ENCODE measurements at regions not wholly inside any gene's neighbourhood (a gene's known extent, or its start where the extent isn't known, plus 50 kb on each side); places are given as distances from the start of the nearest gene placed in this dataset.

DNA sequence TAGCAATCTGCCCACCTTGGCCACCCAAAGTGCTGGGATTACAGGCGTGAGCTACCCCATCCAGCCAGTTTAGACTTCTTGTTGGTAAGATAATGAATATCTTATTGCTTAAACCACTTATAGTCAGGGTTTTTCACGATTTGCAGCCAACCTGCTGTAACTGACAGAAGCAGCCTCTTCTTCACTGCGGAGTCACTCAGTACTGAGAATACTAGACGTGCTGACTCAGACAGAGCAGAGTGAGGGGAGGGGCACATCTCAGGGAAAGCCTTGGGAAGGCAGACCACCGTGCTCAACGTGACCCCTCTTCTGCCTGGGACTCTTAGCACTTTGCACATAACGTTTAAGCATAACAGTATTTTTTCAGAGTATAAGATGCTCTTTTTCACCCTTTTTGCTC is 74.3 kb upstream of the ARHGEF7 start:
- in situ Hi-C loops (cut with HindIII; ENCODE audit: low sequenced_read_pairs), result no loop called here
- DNase-seq (ENCODE audit: low spot score), result no peak

DNA sequence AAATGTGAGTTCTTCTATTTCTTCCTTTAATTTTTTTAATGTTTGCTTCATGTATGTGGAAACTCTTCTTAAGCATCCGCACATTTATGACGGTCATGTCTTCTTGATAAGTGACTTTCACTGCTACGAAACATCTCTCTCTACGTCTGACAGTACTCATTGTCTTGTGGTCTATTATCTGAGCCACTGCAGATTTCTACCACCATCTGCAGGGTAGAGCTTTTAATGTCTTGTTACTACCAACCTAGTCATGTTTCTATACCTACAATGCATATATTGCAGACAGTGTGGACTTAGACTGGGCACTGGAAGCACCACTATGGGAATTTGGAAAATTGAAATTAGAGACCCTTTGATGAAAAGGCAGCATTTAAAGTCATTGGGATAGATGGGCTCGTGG is 75.4 kb upstream of the ARHGEF7 start:
- in situ Hi-C loops (cut with HindIII; ENCODE audit: low sequenced_read_pairs), result no loop called here
- no peak for DNase-seq (ENCODE audit: low spot score)

DNA sequence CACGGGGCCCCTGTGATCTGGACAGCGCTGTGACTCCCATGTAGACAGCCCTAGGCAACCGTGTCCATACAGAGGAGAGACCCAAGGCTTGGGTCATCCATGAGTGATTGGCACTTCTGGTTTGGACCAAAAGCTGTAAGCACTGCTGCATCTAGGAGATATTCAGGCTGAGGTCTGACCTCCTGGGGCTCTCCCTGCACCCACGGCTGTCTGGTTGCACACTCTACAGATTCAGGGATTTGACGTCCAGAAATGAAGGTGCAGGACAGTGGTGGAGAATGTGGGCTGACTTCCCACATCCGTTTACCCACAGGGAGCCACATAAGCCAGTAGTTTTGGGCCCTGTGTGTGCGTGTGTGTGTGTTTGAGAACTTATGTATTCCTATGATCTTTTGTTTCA is 76.2 kb upstream of the ARHGEF7 start:
- no peak for DNase-seq (ENCODE audit: low spot score)
- in situ Hi-C loops (cut with HindIII; ENCODE audit: low sequenced_read_pairs), result no loop called here

DNA sequence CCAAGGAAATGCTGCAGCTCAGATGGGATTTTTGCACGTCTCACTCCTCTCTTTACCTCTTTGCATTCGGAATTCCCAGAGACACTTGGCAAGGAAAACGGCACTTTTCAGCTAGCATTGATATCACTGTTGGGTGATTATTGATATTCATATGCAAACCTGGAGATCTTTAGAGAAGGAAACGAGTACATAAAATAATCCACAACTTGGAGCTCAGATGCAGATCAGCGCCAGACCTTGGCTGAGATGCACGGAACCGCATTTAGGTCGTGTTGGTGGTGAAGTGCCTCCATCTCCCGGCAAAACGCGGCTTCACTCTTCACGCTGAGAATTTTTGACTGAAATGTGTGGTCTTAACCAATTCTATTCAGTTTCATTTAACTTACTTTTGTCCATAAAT is 77.2 kb upstream of the ARHGEF7 start:
- DNase-seq (ENCODE audit: low spot score), result no peak
- in situ Hi-C loops (cut with HindIII; ENCODE audit: low sequenced_read_pairs), result no loop called here

DNA sequence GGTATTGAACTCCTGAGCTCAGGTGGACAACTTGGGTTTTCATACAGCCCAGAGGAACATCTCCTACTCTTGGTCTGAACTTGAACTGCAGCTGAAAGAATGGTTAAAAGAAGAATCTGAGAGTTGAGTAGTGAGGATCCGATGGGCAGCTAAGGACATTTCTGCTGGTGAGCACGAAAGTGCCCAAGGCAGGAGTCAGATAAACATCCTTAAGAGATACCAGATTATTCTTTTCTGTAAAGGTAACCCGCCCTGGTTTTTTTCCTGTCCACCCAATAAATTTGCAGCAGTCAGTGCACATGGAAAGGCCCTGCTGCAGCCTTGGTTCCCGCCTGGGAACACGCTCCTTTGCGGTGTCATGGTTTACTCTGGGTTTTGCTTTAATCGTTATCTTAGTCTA is 78.4 kb upstream of the ARHGEF7 start:
- in situ Hi-C loops (cut with HindIII; ENCODE audit: low sequenced_read_pairs), result no loop called here
- DNase-seq (ENCODE audit: low spot score), result no peak

DNA sequence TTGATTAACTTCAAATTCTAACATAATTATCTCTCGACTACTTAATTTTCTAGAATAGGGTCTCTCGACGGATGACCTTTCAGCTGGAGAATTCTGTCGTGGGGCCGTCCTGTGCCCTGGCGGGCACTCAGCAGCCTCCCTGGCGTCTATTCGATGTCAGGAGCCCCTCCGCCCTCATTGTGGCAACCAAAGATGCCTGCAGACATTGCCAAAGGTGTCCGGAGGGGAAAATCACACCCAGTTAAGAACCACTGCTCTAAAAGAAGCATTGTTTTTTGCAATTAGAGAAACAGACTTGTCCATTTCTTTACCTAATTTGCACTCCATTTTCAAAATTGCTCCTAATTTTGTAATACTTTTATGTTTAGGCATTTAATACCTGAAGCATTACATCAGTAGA is 79.2 kb upstream of the ARHGEF7 start:
- in situ Hi-C loops (cut with HindIII; ENCODE audit: low sequenced_read_pairs), result no loop called here
- DNase-seq (ENCODE audit: low spot score), result no peak

DNA sequence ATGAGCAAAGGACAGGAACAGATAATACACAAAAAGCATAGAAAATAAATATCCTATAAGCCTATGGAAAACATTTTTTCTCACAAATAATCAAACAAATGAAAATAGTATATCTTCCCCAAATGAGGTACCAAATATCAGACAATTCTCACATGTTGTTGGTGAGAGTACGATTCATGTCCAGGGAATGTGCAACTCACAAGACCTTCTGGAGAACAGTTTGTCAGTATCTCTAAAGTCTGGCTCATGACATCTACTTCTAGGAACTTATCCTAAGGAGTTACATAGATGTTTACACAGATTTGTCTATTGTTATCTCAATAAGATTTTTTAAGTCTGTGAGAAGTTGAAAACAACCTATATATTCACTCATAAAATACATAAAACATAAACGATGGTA is 80.3 kb upstream of the ARHGEF7 start:
- no peak for DNase-seq (ENCODE audit: low spot score)
- in situ Hi-C loops (cut with HindIII; ENCODE audit: low sequenced_read_pairs), result no loop called here

DNA sequence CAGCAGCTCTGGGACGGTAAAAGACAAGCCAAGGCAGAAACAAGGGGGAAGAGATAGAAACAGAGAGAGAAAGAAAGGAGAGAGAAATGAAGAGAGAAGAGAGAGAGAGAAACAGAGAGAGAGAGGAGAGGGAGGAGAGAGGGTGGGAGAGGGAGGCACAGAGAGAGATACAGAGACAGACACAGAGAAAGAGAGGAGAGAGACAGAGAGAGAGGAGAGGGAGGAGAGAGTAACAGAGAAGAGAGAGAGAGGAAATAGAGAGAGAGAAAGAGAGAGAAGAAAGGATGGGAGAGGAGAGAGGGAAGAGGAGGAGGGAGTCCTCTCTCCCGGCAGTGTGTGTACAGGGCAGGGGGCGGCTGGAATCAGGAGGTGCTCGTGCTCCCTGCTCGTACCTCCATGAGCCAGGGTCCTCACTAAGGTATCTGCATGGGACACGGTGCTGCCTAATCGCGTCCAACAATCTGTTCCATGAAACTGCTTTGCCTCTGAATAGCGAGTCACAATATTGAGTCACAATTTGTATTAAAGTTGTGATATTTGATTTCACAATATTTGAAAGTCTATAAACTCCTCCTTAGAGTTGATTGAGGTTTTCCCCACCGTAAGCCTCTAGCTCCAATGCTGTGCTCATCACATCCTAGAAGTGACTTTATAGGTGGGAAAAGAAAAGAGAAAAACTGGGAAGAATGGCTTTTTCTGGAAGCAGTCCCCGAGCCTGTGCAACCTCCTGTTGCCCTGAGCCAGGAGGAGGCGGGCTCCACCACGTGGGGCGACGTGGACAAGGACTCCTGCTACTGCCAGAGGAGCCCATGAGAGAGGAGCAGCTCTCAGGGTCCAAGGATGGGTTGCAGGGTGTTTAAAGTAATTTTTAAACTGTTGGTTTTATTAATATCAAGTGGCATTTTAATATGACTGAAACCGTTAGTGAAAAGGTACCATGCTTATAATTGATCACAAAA is 81.7 kb upstream of the ARHGEF7 start:
- no peak for DNase-seq (ENCODE audit: low spot score)
- in situ Hi-C loops (cut with HindIII; ENCODE audit: low sequenced_read_pairs), result no loop called here

DNA sequence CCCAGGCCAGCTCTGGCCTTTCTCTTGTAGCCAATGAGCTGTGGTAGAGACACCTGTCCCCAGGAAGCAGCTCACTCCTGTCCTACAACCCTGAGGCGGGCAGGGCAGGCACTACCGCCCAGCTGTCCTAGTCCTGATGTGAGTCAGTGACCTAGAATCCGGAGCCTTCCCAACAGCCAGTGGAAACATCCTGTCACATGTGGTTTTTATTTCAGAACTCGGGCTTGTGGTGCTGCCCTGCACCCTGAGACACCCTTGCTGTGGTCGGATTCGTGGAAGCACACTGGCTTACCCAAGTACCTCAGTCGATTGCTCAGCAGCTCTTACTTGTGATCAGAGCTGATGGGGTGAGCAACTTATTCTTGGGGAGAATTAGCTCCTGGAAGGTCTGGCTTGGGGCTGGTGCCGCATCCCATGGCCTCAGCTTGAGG is 83.6 kb upstream of the ARHGEF7 start:
- DNase-seq (ENCODE audit: low spot score), result no peak
- in situ Hi-C loops (cut with HindIII; ENCODE audit: low sequenced_read_pairs), result no loop called here

DNA sequence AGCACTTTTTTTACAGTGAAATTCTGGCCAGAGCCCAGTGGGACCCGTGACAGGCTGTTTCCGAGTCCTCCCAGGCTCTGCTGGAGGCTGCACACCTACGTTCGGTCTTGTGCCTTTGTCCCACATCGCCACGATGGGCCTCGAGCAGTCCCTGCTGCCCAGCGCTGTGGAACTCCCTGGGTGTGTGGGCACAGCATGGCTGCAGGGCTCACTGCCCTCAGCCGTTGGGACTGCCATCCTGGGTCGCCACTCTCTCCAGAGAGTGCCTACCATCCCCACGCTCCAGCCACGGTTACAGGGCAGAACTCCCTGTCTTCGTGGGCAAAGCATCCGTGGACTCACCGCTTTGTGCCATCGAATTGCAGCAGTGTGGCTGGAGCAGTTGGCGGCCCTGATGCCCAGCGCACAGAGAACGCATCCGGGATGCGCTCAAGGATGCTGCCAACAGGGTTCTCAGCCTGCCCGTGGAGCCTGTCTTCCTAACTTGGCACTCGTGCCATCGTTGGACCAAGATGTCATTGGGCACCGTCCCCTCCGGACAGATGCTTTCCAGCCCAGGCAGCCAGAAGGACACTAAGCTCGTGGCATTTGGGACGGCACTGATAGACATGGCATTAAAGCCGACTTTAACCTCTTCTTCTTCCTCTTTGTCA is 85.0 kb upstream of the ARHGEF7 start:
- no peak for DNase-seq (ENCODE audit: low spot score)
- in situ Hi-C loops (cut with HindIII; ENCODE audit: low sequenced_read_pairs), result no loop called here

DNA sequence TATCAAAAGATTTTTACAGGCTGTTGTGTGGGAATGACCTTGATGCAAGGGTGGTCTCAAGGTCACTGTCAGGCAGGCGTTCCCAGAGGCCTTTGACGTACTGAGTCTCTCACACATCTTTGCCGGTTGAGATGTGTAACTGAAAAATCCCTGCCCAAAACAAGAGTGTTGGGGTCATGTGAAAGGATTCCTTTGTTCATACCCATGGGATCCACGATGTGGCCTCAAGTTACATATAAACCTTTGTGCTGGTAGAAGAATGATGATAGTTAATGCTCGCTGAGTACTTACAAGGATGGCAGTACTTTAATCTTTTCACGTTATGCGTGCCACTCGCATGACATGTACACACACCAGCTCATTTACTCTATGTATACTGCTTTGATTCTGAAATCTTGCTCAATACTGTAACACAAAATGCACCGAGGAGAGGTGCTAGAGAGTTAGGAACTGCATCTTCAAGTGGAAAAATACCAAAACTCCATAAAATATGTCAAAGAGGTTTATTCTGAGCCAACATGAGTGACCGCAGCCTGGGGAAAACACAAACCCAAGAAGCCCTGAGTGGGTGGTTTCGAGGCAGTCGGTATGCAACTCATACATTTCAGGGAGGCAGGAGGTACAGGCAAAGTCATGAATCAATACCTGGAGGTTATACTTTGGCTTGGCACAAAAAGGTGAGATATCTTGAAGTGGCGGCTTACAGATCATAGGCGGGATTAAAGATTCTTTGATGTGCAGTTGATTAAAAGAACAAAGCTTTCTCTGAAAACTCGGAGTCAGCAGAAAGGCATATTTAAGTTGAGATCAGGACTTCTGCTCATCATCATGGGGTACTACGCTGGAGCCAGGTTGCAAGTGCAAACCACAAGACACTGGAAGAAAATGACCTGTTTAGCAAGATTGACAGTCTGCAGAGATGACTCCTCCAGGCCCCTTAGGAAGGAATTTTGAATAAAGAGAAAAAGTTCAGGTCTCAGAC is 87.4 kb upstream of the ARHGEF7 start:
- in situ Hi-C loops (cut with HindIII; ENCODE audit: low sequenced_read_pairs), result no loop called here

DNA sequence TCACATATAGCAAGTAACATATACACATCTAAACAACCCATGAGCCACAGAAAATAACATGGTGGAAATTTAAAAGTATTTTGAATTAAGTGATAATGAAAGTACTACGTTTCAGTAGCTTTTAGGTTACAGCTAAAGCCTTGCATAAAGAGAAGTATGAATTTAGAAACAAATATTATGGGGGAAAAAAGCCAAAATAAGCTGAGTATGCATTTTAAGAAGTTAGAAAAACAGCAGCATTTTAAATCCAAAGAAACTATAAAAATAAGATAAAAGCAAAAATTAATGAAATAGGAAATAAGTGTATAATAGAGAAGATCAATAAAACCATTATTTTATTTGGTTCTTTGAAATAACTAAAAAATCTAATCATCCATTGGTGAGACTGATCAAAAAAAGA is 89.8 kb upstream of the ARHGEF7 start:
- in situ Hi-C loops (cut with HindIII; ENCODE audit: low sequenced_read_pairs), result no loop called here
- DNase-seq (ENCODE audit: low spot score), result no peak

More for the DNA sequence above, 87.4 kb upstream of the ARHGEF7 start:
- no peak for DNase-seq (ENCODE audit: low spot score)

DNA sequence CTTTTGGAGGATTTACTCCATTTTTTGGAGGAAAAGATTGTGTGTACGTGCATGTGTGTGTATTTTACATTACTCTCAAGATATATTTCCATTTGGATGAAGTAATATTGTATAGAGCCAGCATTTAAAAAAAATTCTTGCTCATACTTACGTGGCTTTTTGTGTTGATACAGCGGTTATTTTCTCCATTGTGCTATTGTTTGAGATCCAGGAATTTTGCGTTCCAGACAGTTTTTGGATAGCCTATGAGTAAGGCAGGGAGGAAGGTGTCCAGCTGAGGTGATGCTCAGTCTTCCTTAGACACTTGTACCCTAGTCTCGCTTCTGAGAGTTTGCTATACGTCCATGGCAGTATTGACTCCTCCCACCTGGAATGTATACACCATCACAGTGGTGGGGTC is 92.2 kb upstream of the ARHGEF7 start:
- no peak for DNase-seq (ENCODE audit: low spot score)
- in situ Hi-C loops (cut with HindIII; ENCODE audit: low sequenced_read_pairs), result no loop called here

DNA sequence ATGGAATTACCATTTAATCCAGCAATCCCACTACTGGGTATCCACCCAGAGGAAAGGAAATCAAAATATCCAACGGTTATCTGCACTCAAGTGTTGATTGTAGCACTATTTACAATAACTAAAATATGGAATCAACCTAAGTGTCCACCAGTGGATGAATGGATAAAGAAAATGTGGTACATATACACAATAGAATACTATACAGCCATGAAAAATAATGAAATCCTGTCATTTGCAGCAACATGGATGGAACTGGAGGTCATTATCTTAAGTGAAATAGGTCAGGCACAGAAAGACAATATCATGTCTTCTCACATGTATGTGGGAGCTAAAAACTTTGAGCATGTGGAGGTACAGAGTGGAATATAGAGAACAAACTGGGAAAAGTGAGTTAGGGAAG is 92.9 kb upstream of the ARHGEF7 start:
- in situ Hi-C loops (cut with HindIII; ENCODE audit: low sequenced_read_pairs), result no loop called here
- no peak for DNase-seq (ENCODE audit: low spot score)

DNA sequence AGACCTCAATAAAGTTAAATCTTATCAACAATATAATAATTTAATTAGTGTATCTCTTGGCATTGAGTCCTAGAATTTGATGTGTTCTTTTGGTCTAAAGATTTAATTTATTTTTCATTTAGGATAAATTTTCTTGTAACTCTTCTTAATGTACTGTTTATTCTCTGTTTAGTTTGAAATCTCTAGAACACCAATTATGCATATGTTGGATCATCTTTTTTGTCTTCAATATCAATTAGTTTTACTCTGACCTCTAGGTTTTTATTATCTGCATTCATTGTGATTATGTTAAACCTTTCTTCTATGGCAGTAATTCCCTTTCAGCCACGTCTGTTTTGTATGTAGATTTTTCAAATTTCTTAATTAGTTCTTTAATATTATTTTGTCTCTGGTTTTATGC is 93.8 kb upstream of the ARHGEF7 start:
- in situ Hi-C loops (cut with HindIII; ENCODE audit: low sequenced_read_pairs), result no loop called here
- DNase-seq (ENCODE audit: low spot score), result no peak

DNA sequence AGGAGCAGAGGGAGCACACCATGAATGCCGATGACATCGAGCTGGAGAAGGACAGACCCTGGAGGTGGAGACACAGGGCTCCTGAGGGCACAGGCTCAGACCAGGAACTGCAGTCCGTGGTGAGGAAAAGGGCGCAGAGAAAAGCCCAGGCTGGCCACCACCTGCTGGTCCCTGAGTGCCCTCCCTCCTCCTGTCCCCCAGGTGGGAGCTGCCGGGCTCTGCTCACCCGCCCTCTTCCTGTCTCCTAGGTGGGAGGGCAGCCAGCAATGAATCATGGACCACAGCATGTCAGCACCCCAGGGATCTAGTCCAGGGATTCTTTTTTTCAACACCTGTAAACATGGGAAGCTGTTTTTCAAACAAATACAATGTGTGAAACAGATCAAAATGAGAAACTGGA is 94.6 kb upstream of the ARHGEF7 start:
- in situ Hi-C loops (cut with HindIII; ENCODE audit: low sequenced_read_pairs), result no loop called here
- DNase-seq (ENCODE audit: low spot score), result no peak

DNA sequence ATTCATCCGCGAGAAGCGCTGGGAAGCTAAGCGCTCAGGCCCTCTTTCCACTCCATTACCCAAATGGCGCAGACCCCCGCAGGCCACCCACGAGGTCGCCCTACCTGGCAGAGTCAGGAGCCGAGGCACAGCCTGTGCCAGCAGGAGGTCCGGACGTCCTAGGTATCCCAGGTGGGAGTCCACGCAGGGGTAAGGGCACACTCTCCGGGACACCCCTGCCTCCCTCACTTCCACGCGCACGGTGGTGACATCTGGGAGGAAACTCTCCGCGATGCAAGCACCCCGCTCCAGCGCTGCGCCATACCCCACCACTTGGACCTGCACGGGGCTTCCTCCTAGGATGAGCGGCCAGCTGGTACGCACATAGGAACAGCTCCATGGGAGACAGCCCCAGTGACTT is 95.1 kb upstream of the ARHGEF7 start:
- DNase-seq (ENCODE audit: low spot score), result no peak
- in situ Hi-C loops (cut with HindIII; ENCODE audit: low sequenced_read_pairs), result no loop called here

DNA sequence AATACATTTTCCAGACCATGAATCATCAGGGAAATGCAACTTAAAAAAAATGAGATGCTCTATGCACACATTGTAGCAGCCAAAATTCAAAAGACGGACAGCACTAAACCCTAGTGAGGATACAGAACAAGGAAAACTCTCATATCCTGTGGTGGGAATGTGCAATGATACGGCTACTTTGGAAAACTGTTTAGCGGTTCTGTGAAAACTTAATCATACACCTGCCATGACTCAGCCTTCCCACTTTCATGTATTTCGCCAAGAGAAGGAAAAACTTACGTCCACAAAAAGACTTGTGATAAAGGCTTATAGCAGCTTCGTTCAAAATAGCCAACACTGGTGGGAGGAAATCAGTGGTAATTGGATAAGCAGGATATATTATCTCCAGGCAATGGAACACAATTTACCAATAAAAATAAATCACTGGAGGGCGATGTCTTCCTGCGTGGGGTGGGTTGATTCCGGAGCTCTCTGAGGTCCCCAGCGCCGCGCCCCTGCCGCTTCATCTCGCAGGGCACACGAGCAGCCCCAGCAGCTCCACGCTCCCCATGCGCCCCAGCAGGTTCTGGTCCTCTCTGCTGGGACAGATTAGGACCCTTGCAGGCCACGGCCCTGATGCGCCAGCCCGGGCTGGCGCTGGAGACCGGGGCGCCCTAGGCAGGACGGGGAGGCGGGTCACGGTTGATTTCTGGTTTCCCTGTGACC is 97.2 kb upstream of the ARHGEF7 start:
- DNase-seq (ENCODE audit: low spot score), result no peak
- in situ Hi-C loops (cut with HindIII; ENCODE audit: low sequenced_read_pairs), result no loop called here

DNA sequence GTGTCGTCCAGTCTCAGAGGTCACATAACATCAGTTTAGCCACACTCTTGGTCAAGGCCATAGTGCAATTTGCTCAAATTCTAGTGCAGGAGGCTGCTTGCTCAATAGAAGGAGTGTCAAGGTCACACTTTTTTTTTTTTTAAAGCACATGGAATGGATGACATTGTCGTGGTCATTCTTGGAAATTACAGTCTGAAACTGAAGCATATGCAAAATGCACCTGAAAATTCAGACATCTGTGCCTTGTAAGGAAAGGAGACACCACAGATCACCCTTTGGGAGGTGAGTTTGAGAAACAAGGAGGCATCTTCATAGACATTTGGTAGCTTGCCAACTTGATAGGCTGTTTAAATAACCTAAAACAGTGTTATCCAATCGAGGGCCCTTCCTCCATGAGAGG is 98.3 kb upstream of the ANKRD10 start:
- DNase-seq (ENCODE audit: low spot score), result no peak
- in situ Hi-C loops (cut with HindIII; ENCODE audit: low sequenced_read_pairs), result no loop called here
